Central memory CD8-positive, alpha-beta T cell (primary cell): ENCODE measurements at regions not wholly inside any gene's neighbourhood (a gene's known extent, or its start where the extent isn't known, plus 50 kb on each side); places are given as distances from the start of the nearest gene placed in this dataset.

Experiments used
- ATAC-seq: fragments of 150-1000 bp; cut with Tn5 transposase; replicated peaks from 2 replicates; pipeline ENCODE4 v1.10.0; 2022; ENCODE audit warnings: mild to moderate bottlenecking, moderate FRiP score, moderate number of reproducible peaks; ENCODE audit not compliant: poor library complexity, severe bottlenecking; ENCODE audit errors: extremely low read depth
- DNase-seq, 2 donors: peaks; one replicate each; pipeline ENCODE4 v3.0.0; 2021; ENCODE audit warnings: low spot score in 2 of 2
- H3K27ac Mint-ChIP-seq: one replicate; pipeline ENCODE4 v1.8.0; 2022; ENCODE audit warnings: low read depth, mild to moderate bottlenecking, moderate library complexity, mixed read lengths
- H3K27me3 Mint-ChIP-seq: one replicate; pipeline ENCODE4 v1.8.0; 2022; ENCODE audit warnings: mixed read lengths
- H3K36me3 Mint-ChIP-seq: one replicate; pipeline ENCODE4 v1.8.0; 2022; ENCODE audit warnings: mild to moderate bottlenecking, moderate library complexity, mixed read lengths; ENCODE audit not compliant: insufficient read depth
- H3K4me1 Mint-ChIP-seq: one replicate; pipeline ENCODE4 v1.8.0; 2022; ENCODE audit warnings: mixed read lengths
- H3K4me3 Mint-ChIP-seq: one replicate; pipeline ENCODE4 v1.8.0; 2022; ENCODE audit warnings: mild to moderate bottlenecking, moderate library complexity, mixed read lengths
- H3K9me3 Mint-ChIP-seq: one replicate; pipeline ENCODE4 v1.8.0; 2022; ENCODE audit warnings: mixed read lengths

DNA sequence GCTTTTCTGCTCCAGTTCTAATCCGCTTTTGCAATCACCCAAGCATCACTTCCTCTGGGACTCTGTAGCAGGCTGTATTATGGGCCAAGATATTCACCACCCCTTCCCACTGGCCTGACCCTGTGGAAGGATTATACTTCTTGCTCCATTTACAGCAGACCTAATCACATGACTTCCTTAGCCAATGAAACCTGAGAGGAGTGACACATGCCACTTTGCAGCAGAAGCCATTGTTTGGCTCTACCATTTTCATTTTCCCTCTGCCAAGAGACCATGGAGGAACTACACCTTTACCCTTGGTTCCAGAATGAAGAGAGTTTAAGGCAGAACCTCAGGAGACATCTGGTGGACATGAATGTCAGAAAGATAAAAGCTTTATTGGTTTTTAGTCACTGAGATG is 134.9 kb upstream of the HSD17B12 start:
- H3K9me3 Mint-ChIP-seq = no peaks in the 10 kb centered on the region
- H3K4me1 Mint-ChIP-seq = no peaks in the 10 kb centered on the region
- peaks cover 31% of the 10 kb centered on the region for H3K27me3 Mint-ChIP-seq
- no peak overlapping the region for H3K4me3 Mint-ChIP-seq
- DNase-seq = no peak
- no peak for ATAC-seq
- H3K36me3 Mint-ChIP-seq = no peaks in the 10 kb centered on the region
- no peak overlapping the region for H3K27ac Mint-ChIP-seq

DNA sequence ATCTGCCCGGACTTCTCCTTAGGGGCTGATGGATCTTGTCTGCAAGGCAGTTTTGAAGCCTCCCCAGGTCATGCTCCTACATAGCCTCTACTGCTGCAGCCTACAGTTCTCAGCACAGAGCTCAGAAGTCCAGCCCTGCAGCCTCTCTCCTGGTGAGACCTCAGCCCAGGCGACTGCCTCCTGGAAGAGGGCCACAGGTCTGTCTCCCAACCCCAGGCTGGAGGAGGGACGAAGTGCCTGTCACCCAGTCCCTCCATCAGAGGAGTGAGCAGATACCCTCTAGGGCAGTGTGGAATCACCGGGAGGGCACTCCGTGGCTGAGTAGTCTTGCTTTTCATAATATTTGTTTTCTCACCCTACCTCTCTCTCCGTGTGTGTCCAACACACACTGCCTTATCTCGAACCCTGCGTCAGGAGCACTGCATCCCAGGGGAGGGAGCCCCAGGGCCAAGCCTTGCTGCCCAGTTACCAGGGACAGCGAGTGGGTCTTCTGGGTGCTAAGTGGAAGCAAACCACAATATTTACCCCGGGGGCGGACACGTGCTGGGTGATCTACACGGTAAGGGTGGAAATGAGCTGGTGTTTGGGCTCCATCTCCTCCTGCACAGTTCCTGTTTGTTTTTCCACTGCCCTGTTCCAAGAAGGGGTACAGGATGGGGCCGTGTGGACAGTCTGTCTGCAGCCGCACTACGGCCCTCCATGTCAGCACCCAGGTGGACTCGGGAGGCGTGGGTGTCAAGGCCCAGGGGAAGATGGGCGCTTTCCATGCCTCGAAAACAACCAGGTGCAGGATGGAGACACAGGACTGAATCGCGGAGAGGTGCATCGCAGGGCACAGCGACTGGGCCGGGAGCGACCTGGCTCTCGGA is 133.7 kb upstream of the HSD17B12 start:
- Mint-ChIP-seq H3K36me3 (no peaks in the 10 kb centered on the region), H3K4me3 (peak overlapping the region; percentile 14), H3K4me1 (no peaks in the 10 kb centered on the region), H3K9me3 (no peaks in the 10 kb centered on the region), H3K27me3 (peaks cover 43% of the 10 kb centered on the region), H3K27ac (no peak overlapping the region)
- no peak for DNase-seq
- no peak for ATAC-seq

DNA sequence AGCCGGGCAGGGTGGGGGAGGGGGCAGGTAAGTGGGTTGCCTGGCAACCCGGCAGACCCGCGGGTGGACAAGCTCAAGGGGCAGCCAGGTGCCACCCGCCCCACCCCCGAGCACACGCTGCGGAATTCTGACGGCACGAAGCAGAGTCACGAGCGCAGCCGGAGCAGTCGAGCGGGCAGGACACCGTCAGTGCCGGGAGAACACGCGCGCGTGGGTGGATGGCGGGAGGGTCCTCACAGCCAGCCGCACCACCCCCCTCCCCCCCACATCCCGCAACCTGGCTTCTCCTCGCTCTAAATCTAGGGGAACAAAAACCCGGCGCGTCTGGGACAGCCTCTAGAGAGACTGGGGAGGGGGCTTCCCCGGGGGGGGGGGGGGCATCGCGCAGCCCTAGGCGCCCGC is 133.1 kb upstream of the HSD17B12 start:
- Mint-ChIP-seq H3K27me3 (peaks cover 44% of the 10 kb centered on the region), H3K4me3 (peak overlapping the region; percentile 14), H3K4me1 (no peaks in the 10 kb centered on the region), H3K36me3 (no peaks in the 10 kb centered on the region), H3K27ac (no peak overlapping the region), H3K9me3 (no peaks in the 10 kb centered on the region)
- DNase-seq (no peak), ATAC-seq (no peak)

DNA sequence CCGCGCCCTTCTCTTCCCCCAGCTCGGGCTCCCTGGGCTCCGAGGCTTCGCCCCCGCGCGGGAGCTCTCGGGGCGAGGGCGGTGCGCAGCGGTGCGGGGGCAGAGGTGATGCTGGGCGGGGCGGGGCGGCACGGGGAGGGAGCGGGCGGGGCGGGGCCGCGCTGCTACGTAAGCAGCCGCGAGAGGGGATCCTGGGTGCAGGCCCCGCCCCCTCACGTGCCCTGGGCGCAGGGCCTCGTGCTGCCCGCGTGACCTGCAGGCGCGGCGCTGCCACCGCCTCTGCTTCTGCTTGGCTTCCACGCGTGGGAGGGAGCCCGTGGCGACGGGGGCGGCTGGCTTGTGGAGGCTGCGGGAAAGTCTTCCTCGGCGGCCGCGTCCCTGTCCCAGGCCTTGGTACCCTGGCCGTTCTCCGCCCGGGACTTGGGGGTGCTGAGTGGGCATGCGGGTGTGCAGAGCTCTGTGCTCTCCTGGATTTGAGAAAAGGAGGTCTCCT is 132.6 kb upstream of the HSD17B12 start:
- DNase-seq = no peak
- H3K27me3 Mint-ChIP-seq = peaks cover 45% of the 10 kb centered on the region

DNA sequence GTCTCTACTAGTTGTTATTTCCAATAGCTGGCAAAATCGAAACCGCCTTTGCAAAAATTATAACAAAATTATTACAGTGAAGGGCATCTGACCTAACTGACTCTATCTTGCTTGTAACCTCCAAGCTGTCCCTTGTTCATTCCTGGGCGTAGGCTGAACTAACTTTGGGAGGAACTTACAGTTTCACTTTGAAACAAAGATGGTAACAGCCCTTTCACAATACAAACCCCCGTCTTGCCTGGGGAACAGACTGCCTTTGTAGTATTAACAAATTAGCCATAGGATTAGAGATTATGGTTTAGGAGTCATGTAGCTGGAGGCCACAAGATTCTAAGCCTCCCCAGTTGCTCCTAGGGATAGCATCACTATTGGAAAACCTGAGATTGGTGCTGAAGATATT is 131.6 kb upstream of the HSD17B12 start:
- ATAC-seq = no peak
- Mint-ChIP-seq H3K9me3 (no peaks in the 10 kb centered on the region), H3K36me3 (no peaks in the 10 kb centered on the region), H3K4me3 (no peak overlapping the region), H3K4me1 (no peaks in the 10 kb centered on the region), H3K27me3 (peaks cover 54% of the 10 kb centered on the region), H3K27ac (no peak overlapping the region)
- DNase-seq = no peak

More for the DNA sequence above, 132.6 kb upstream of the HSD17B12 start:
- Mint-ChIP-seq H3K4me1 (no peaks in the 10 kb centered on the region), H3K9me3 (no peaks in the 10 kb centered on the region), H3K27ac (no peak overlapping the region), H3K36me3 (no peaks in the 10 kb centered on the region), H3K4me3 (no peak overlapping the region)
- ATAC-seq = no peak

DNA sequence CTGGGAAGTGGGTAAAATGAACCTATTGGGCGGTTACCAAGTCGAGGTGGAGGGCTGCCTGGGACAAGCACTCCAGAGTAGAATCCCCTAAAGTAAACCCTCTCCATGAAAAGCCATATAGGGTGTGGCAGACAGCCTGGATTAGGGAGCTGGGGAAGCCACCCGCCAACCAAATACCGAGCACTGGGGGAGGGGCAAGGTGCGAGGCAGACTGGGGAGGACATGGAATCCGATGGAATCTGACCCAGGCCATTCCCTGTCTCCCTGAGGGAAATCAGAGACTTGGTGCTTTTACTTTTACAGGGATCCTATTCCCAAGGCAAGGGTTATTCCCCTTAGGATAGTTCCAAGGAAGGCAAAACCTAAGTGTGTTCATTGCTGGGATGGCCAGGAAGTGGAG is 130.9 kb upstream of the HSD17B12 start:
- Mint-ChIP-seq H3K4me1 (no peaks in the 10 kb centered on the region), H3K9me3 (no peaks in the 10 kb centered on the region), H3K4me3 (no peak overlapping the region), H3K36me3 (no peaks in the 10 kb centered on the region), H3K27me3 (peaks cover 61% of the 10 kb centered on the region), H3K27ac (no peak overlapping the region)
- ATAC-seq (no peak), DNase-seq (no peak)

DNA sequence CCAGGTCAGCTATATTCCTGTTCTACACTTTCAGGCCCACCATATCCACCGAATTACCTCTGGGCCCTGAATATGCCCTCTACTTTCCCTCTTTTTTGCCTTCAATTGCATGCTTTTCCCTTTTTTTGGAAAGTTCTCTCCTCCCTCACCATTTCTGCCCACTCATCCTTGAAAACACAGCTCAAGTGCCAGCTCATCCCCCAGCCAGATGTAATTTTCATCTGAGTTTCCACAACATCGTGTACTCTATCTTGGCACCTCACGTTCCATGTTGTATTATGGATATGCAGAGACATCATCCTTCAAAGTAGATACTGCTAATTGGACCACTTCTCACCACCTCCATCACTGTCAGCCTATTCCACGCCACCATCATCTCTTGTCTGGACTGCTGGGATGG is 129.8 kb upstream of the HSD17B12 start:
- Mint-ChIP-seq H3K36me3 (no peaks in the 10 kb centered on the region), H3K27me3 (peaks cover 64% of the 10 kb centered on the region), H3K4me1 (no peaks in the 10 kb centered on the region), H3K27ac (no peak overlapping the region), H3K9me3 (no peaks in the 10 kb centered on the region), H3K4me3 (no peak overlapping the region)
- ATAC-seq (no peak), DNase-seq (no peak)

DNA sequence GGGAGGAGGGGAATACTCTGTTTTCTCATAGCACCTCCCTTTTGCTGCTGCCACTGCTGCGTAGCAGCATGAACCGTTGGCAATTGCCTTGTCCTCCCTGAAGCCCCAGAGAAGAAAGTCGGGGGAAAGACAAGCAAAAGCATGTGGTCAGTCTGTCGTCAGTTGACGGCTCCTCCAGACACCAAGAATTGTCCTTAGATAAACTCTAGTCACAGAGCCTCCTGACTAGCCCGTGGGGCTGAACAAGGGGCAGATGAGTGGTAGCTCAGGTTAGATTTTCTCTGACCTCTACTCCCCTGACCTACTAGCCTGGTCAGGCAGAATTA is 126.4 kb upstream of the HSD17B12 start:
- Mint-ChIP-seq H3K36me3 (no peaks in the 10 kb centered on the region), H3K27me3 (peaks cover 82% of the 10 kb centered on the region), H3K9me3 (no peaks in the 10 kb centered on the region), H3K27ac (no peak overlapping the region), H3K4me3 (no peak overlapping the region), H3K4me1 (peaks cover 10% of the 10 kb centered on the region)
- DNase-seq (no peak), ATAC-seq (no peak)

DNA sequence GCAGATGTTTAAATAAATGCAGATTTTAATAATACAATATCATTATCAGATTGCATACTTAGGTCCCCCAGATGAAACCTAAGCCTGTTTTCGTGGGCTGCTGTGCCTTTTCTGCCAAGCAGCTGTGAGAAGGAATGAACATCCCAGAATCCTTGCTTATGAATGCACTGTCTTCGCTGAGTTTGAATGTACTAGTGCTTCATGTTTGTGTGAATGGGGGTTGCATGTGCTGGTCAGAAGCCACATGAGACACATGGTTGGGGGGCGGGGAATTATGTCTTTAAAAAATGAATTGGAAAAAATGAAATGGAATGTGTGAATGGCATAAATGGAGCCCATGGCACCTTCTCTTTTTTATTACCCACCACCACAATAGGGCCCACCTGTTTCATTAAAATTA is 125.4 kb upstream of the HSD17B12 start:
- Mint-ChIP-seq H3K36me3 (no peaks in the 10 kb centered on the region), H3K9me3 (no peaks in the 10 kb centered on the region), H3K4me3 (no peak overlapping the region), H3K27ac (no peak overlapping the region), H3K4me1 (peaks cover 10% of the 10 kb centered on the region), H3K27me3 (peaks cover 80% of the 10 kb centered on the region)
- DNase-seq = no peak
- ATAC-seq = no peak

DNA sequence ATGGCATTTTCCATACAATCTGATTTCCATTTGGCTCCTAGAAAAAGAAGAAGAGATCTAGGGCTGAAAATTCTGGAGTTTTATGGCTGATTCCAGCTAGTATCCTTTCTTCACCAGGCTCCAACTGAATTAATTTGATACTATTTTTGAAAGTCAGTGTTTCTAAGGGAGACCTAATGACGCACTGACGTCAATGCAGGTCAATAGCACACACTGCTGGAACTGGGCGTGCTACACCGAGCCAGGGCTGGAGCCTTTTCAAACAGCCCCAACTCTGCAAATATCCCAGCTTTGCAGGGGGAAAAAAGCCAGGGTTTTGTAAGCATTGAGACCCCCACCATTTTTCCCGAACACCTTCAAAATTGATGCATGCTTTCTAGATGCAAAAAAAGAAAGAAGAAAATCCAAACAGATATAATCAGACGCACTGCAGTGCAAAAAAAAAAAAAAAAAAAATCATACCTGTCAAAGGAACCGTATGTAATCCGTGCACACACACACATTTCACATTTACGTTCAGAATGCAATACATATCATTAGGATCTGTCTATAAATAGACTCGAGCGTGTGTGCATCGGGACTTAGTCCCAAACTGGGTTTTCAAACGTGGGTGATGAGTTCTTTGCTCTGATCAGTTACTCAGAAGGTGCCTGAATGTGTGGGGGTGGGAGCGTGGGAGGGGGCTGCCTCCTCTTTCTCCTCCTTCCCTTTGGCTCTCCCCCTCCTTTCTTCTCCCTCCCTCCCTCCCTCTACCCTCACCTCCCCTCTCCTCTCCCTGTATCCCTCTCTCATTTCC is 124.5 kb upstream of the HSD17B12 start:
- peaks cover 10% of the 10 kb centered on the region for H3K4me1 Mint-ChIP-seq
- no peaks in the 10 kb centered on the region for H3K9me3 Mint-ChIP-seq
- ATAC-seq (no peak), DNase-seq (no peak)
- no peak overlapping the region for H3K4me3 Mint-ChIP-seq
- no peaks in the 10 kb centered on the region for H3K36me3 Mint-ChIP-seq
- H3K27ac Mint-ChIP-seq = no peak overlapping the region
- peaks cover 80% of the 10 kb centered on the region for H3K27me3 Mint-ChIP-seq

DNA sequence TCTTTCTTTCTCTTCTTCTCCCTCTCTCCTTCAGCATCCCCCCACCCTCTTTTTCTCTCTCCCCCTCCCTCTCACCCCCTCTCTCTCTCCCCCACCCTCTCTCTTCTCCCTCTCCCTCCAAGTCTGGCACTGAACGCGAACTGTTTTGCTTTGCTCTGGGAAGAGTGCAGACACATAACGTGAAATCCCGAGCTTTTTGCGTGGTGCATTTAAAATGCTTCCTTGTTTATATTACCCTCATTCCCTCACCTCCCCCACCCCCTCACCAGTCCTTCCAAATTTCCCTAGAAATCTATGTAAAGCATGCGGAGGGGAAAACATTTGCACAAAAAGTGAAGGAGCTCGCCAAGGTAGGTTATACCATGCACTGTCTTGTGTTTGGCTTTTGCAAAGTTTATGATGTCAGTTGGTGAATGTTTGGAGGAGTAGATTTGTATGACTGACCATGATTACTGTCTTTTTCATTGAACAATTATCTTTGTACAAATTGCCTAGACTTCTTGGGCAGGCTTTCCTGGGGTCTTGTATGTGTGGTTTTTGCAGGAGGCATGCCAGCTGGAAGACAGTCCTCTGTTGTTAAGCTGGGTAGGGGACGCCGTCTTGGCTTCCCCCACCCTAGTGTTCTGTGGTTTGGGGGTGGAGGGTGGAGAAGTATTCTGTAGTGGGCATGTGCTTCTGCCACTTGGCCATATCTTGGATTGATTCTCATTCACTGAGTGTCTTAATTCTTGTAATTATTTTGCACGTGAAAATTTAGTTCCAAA is 123.7 kb upstream of the HSD17B12 start:
- Mint-ChIP-seq H3K4me1 (peaks cover 10% of the 10 kb centered on the region), H3K4me3 (no peak overlapping the region), H3K27me3 (peaks cover 75% of the 10 kb centered on the region), H3K36me3 (no peaks in the 10 kb centered on the region), H3K27ac (no peak overlapping the region), H3K9me3 (no peaks in the 10 kb centered on the region)
- no peak for DNase-seq
- no peak for ATAC-seq

DNA sequence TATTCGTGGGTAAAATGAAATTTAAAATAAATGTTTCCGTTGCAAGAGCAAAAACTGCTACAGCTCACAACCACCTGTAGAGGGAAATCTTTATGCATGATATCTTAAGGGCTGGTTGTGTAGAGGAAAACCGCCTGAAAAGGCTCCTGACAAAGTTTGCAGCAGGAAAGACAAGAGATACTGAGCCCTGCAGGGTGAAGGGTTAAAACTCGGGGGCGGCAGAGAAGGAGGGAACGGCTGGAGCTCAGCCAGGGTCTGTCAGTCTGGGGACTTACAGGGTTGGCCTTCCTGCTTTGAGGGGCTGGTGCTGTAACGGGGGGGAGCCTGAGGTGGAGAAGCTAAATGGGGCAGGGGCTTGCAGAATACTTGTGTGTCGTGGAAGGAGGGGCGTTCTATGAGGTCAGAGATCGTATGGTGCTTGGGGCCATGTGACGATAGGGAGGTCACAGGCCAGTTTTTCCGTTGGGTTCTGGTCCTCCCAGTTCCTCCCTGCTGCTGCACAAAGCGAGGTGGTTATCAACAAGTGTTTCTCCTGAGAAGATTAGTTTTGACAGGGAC is 122.9 kb upstream of the HSD17B12 start:
- Mint-ChIP-seq H3K27me3 (peaks cover 75% of the 10 kb centered on the region), H3K27ac (no peak overlapping the region), H3K9me3 (no peaks in the 10 kb centered on the region), H3K36me3 (no peaks in the 10 kb centered on the region), H3K4me3 (no peak overlapping the region), H3K4me1 (peaks cover 10% of the 10 kb centered on the region)
- DNase-seq = no peak
- ATAC-seq = no peak
